GM12875 (cell line): ENCODE measurements at regions not wholly inside any gene's neighbourhood (a gene's known extent, or its start where the extent isn't known, plus 50 kb on each side); places are given as distances from the start of the nearest gene placed in this dataset.

Experiments used
- H3K4me3 ChIP-seq: one replicate; pipeline ENCODE4 v1.5.1; 2011; ENCODE audit warnings: low read depth, low read length, control low read depth
- TF ChIP-seq, protein P1 (sequence below): IDR thresholded peaks from 2 replicates; pipeline ENCODE4 v1.5.1; 2011; ENCODE audit warnings: low read depth, mild to moderate bottlenecking, control low read depth, inconsistent platforms, low read length, moderate library complexity, borderline replicate concordance; ENCODE audit not compliant: insufficient read depth

DNA sequence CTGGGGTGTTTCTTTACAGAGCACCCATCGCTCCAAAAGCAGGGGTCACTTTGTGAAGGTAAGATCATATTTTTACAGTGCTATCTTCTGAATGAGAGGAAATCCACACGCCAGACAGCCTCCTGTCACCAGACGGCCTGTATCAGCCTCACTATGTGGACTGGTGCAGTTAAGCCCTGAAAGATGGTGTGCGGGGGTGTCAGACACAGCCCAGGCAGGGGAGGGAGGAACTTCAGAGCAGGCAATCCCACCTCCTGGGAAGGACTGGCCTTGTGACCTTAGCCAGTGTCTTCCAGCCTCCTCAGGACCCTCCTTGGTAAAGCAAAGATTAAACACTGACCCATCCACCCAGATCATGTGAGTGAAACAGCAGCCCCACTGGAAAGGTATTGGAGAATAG is 249.4 kb upstream of the CTAGE1 start:
- H3K4me3 ChIP-seq, result no peak overlapping the region
- TF ChIP-seq, protein P1, sequence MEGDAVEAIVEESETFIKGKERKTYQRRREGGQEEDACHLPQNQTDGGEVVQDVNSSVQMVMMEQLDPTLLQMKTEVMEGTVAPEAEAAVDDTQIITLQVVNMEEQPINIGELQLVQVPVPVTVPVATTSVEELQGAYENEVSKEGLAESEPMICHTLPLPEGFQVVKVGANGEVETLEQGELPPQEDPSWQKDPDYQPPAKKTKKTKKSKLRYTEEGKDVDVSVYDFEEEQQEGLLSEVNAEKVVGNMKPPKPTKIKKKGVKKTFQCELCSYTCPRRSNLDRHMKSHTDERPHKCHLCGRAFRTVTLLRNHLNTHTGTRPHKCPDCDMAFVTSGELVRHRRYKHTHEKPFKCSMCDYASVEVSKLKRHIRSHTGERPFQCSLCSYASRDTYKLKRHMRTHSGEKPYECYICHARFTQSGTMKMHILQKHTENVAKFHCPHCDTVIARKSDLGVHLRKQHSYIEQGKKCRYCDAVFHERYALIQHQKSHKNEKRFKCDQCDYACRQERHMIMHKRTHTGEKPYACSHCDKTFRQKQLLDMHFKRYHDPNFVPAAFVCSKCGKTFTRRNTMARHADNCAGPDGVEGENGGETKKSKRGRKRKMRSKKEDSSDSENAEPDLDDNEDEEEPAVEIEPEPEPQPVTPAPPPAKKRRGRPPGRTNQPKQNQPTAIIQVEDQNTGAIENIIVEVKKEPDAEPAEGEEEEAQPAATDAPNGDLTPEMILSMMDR, result no peak

DNA sequence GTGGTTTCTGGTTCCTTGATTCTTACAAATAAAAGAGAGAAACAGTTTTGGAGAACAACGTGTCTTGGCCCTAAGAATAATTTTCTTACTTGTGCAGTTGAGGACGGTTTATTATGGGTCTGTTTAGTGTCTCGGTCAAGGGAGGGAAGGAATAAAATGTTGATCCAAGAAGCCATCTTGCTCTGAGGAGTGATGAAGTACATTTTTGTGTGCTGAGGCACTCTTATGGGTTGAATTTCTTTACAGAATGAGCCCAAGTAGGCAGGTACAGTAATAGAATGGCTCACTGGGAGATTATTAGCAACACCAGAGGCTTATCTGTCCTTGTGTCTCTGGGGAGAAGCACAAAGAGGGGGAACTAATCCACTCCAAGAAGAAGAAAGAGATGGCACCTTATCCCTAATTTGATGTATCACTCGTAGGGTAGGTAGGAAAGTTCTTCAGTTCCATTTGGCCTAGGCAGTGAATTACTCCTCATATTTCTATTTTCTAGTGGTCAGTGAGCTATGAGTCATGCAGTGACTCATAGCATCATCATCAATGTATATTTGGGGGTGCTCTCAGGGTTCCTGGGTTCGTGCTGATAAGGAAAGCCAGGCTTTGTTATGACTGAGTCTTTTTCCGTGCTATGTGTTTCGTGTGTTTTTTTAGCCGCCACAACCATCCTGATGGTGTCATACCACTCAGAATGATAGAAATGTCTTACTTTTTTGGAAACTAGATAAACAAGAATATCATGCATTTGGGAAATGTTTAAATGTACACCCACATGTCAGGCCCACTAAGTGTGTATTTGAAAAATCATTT is 250.1 kb upstream of the CTAGE1 start:
- TF ChIP-seq, protein P1, result no peak
- no peak overlapping the region for H3K4me3 ChIP-seq

DNA sequence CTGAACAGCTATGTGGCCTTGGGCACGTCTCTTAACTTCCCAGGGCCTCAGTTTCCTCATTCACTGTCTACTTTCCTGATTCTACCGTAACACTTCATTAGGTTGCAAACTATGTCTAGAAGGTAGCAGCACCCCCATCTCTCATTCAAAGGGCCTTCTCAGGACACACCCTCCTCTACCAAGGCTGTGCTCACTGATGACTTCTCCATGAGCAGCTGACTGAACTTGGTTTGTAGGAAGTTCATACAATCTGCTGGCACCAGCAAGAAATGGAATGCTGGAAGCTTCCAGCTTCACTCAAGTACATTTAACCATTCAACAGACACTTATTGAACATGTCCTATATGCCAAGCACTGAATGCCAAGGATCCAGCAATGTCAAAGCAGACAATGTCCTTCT is 250.8 kb upstream of the CTAGE1 start:
- H3K4me3 ChIP-seq, result no peak overlapping the region
- TF ChIP-seq, protein P1, result no peak

DNA sequence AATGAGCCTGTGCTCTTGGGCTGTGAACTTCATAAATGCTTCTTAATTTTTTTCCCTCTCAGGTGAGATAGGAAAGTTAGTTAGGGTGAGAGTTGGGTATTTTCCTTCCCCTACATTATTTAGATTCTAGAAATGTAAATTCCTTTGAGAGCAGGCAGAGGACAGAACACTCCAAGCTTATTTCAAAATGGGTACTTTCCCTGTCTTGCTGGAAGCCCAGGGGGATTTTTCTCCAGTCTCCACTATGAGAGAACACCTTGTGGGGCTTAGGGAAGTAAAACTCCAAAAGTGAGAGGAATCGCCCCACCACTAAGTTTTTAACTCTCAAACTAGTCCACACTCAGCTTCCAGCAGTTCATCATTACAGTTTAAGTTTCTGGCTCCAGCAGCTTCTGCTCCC is 253.2 kb upstream of the CTAGE1 start:
- no peak overlapping the region for H3K4me3 ChIP-seq
- TF ChIP-seq, protein P1, result no peak

DNA sequence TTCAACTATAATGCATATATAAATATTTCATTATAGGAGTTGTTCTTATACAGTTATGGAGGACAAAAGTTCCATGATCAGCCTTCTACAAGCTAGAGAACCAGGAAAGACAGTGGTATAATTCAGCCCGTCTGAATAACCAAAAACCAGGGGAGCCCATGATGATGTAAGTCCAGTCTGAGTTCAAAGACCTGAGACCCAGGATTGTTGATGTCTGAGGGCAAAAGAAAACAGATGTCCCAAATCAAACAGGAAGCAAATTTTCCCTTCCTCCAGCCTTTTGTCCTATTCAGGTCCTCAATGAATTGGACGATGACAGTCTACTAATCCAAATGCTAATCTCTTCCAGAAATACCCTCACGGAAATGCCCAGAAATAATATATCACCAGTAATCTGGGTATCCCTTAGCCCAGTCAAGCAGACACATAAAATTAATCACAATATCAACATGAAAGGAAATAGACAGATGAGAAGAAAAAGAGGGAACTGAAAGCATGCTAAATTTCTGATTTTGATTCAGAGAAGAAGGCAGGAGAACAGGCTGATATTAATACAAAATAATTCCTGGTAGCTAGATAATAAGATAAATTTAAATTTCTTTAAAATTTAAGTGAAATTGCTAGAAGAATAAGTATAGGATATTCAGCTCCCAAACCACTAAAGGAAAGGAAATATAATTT is 255.6 kb upstream of the CTAGE1 start:
- no peak overlapping the region for H3K4me3 ChIP-seq
- TF ChIP-seq, protein P1, result no peak

DNA sequence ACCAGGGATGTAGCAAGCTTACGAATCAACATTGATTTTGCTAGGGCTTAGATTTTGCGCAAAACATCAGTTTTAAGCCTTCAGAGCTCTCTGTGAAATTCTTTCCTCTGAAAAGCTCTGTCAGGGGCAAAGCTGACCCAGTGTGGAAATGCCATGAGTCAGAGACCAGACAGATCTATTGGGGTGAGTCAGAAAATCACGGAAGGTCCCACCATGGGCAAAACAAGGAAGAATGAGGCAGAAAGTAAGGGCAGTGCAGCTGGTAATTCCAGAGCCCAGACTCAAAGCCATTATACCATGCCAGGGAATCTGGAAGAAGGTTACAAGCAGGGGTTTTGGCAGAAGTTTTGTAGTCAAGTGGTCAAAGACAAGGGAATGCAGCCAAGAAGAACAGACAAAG is 256.6 kb upstream of the CTAGE1 start:
- TF ChIP-seq, protein P1, result no peak
- no peak overlapping the region for H3K4me3 ChIP-seq

DNA sequence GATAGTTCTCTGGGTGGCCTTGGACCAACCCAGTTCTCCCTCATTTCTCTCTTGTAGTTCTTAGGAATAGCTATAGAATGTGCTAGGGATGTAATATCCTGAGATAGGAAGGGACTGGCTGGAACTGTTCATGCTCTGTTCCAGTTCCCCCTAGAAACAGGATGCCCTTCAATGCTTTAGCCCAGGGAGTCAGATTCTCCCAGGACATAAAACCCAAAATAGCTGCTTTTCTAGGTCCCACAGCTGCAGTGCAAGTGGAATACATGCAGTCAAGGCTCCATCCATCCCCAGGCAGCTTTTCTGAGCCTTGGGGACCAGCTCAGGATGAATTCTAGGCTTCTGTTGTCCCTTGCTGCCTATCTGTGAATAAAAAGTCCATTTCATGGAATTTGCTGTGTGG is 257.3 kb upstream of the CTAGE1 start:
- H3K4me3 ChIP-seq, result no peak overlapping the region
- TF ChIP-seq, protein P1, result no peak
